GM18519 (cell line): ENCODE measurements at regions not wholly inside any gene's neighbourhood (a gene's known extent, or its start where the extent isn't known, plus 50 kb on each side); places are given as distances from the start of the nearest gene placed in this dataset.

ENCODE experiments used
- ATAC-seq: cut with Tn5 transposase; IDR thresholded peaks from one replicate; pipeline ENCODE4 v1.9.1; 2021; ENCODE audit warnings: mild to moderate bottlenecking, moderate library complexity; ENCODE audit not compliant: unreplicated experiment, low FRiP score

- ATAC-seq = no peak
Measured at GRCh38 chr5:30106596-30106995, 1086.9 kb upstream of the CDH6 start.

GRCh38 chr5:30104872-30105596, 1088.5 kb upstream of the CDH6 start:
- no peak for ATAC-seq

GRCh38 chr5:30103452-30104202, 1089.9 kb upstream of the CDH6 start:
- ATAC-seq = no peak

- no peak for ATAC-seq
Measured at GRCh38 chr5:30103052-30103451, 1090.4 kb upstream of the CDH6 start.

- ATAC-seq = no peak
Measured at GRCh38 chr5:30102185-30102584, 1091.3 kb upstream of the CDH6 start.

GRCh38 chr5:30100929-30101328, 1092.6 kb upstream of the CDH6 start:
- no peak for ATAC-seq

- ATAC-seq = no peak
Measured at GRCh38 chr5:30100148-30100713, 1093.3 kb upstream of the CDH6 start.

GRCh38 chr5:30099634-30100033, 1093.9 kb upstream of the CDH6 start:
- ATAC-seq = no peak

GRCh38 chr5:30098940-30099339, 1094.5 kb upstream of the CDH6 start:
- ATAC-seq = no peak

GRCh38 chr5:30092548-30092947, 1100.9 kb upstream of the CDH6 start:
- no peak for ATAC-seq

- no peak for ATAC-seq
Measured at GRCh38 chr5:30069441-30070263, 1123.8 kb upstream of the CDH6 start.

- ATAC-seq = no peak
Measured at GRCh38 chr5:30063503-30063902, 1130.0 kb upstream of the CDH6 start.

- ATAC-seq = no peak
Measured at GRCh38 chr5:30051976-30052375, 1141.5 kb upstream of the CDH6 start.

- ATAC-seq = no peak
Measured at GRCh38 chr5:30050056-30050815, 1143.2 kb upstream of the CDH6 start.

- ATAC-seq = no peak
Measured at GRCh38 chr5:30042677-30043076, 1150.8 kb upstream of the CDH6 start.

GRCh38 chr5:30041831-30042385, 1151.6 kb upstream of the CDH6 start:
- ATAC-seq = no peak

- no peak for ATAC-seq
Measured at GRCh38 chr5:30041291-30041690, 1152.2 kb upstream of the CDH6 start.

GRCh38 chr5:30040488-30041118, 1152.9 kb upstream of the CDH6 start:
- ATAC-seq = no peak

- no peak for ATAC-seq
Measured at GRCh38 chr5:30039379-30039778, 1154.1 kb upstream of the CDH6 start.
